Type B pancreatic cell (in vitro differentiated cells): ENCODE measurements at regions not wholly inside any gene's neighbourhood (a gene's known extent, or its start where the extent isn't known, plus 50 kb on each side); places are given as distances from the start of the nearest gene placed in this dataset.

Experiments used
- DNase-seq: peaks from one replicate; pipeline ENCODE4 v3.0.0; 2021; ENCODE audit warnings: mixed read lengths; ENCODE audit not compliant: unreplicated experiment; ENCODE audit errors: extremely low spot score
- H3K27ac Mint-ChIP-seq: 2 replicates; pipeline ENCODE4 v1.8.0; 2021; ENCODE audit warnings: mild to moderate bottlenecking, mixed read lengths
- H3K27me3 Mint-ChIP-seq: 2 replicates; pipeline ENCODE4 v1.8.0; 2021; ENCODE audit warnings: mixed read lengths
- H3K36me3 Mint-ChIP-seq: 2 replicates; pipeline ENCODE4 v1.8.0; 2021; ENCODE audit warnings: mixed read lengths
- H3K4me1 Mint-ChIP-seq: one replicate; pipeline ENCODE4 v1.8.0; 2021; ENCODE audit warnings: mixed read lengths; ENCODE audit not compliant: unreplicated experiment
- H3K4me3 Mint-ChIP-seq: 2 replicates; pipeline ENCODE4 v1.8.0; 2021; ENCODE audit warnings: mild to moderate bottlenecking, mixed read lengths
- H3K9me3 Mint-ChIP-seq: 2 replicates; pipeline ENCODE4 v1.8.0; 2021; ENCODE audit warnings: mixed read lengths
- CTCF ChIP-seq: fragments of 200-600 bp; sonication (generic); conservative IDR thresholded peaks from 2 replicates; pipeline ENCODE4 v1.5.0; 2021; ENCODE audit warnings: antibody characterized with exemption, mild to moderate bottlenecking

- Mint-ChIP-seq H3K27ac (no peak overlapping the region), H3K4me3 (no peak overlapping the region), H3K36me3 (no peaks in the 10 kb centered on the region), H3K4me1 (peaks cover 37% of the 10 kb centered on the region), H3K27me3 (peaks cover 3% of the 10 kb centered on the region), H3K9me3 (no peaks in the 10 kb centered on the region)
- no peak for DNase-seq
- no peak for TF ChIP-seq CTCF
Observed at GRCh38 chr2:207473931-207474235, 55.9 kb upstream of the CREB1 start.

GRCh38 chr2:207474863-207475485 is 54.8 kb upstream of the CREB1 start:
- TF ChIP-seq CTCF, result peak; percentile 91
- peaks cover 3% of the 10 kb centered on the region for H3K27me3 Mint-ChIP-seq
- H3K36me3 Mint-ChIP-seq, result no peaks in the 10 kb centered on the region
- no peak for DNase-seq
- H3K4me1 Mint-ChIP-seq, result peaks cover 32% of the 10 kb centered on the region
- H3K4me3 Mint-ChIP-seq, result no peak overlapping the region
- peak overlapping the region; percentile 30 for H3K27ac Mint-ChIP-seq
- H3K9me3 Mint-ChIP-seq, result no peaks in the 10 kb centered on the region

- peaks cover 32% of the 10 kb centered on the region for H3K4me1 Mint-ChIP-seq
- DNase-seq, result no peak
- peak overlapping the region; percentile 30 for H3K27ac Mint-ChIP-seq
- TF ChIP-seq CTCF, result no peak
- H3K36me3 Mint-ChIP-seq, result no peaks in the 10 kb centered on the region
- H3K9me3 Mint-ChIP-seq, result peaks cover 3% of the 10 kb centered on the region
- no peak overlapping the region for H3K4me3 Mint-ChIP-seq
- H3K27me3 Mint-ChIP-seq, result peaks cover 3% of the 10 kb centered on the region
Observed at GRCh38 chr2:207475546-207475945, 54.2 kb upstream of the CREB1 start.

GRCh38 chr2:207477896-207478295 is 51.9 kb upstream of the CREB1 start:
- no peak overlapping the region for H3K4me3 Mint-ChIP-seq
- H3K4me1 Mint-ChIP-seq, result peaks cover 18% of the 10 kb centered on the region
- H3K9me3 Mint-ChIP-seq, result peaks cover 3% of the 10 kb centered on the region
- TF ChIP-seq CTCF, result no peak
- H3K27ac Mint-ChIP-seq, result no peak overlapping the region
- no peaks in the 10 kb centered on the region for H3K36me3 Mint-ChIP-seq
- no peak for DNase-seq
- peaks cover 3% of the 10 kb centered on the region for H3K27me3 Mint-ChIP-seq

GRCh38 chr2:207478572-207478971 is 51.2 kb upstream of the CREB1 start:
- Mint-ChIP-seq H3K4me1 (peaks cover 18% of the 10 kb centered on the region), H3K36me3 (no peaks in the 10 kb centered on the region), H3K27ac (no peak overlapping the region), H3K9me3 (peaks cover 3% of the 10 kb centered on the region), H3K27me3 (peaks cover 3% of the 10 kb centered on the region), H3K4me3 (no peak overlapping the region)
- no peak for DNase-seq
- TF ChIP-seq CTCF, result no peak
